Stimulated activated CD8-positive, alpha-beta memory T cell treated with anti-CD3 and anti-CD28 coated beads, Interleukin-2, amount 100 ng/mL, for 1 hour (primary cell): ENCODE measurements at regions not wholly inside any gene's neighbourhood (a gene's known extent, or its start where the extent isn't known, plus 50 kb on each side); places are given as distances from the start of the nearest gene placed in this dataset.

Experiments used
- DNase-seq, 2 donors: peaks; one replicate each; pipeline ENCODE4 v3.0.0-alpha.2; 2020; ENCODE audit warnings: low read depth in 2 of 2

GRCh38 chr17:56737421-56738161, 96.1 kb downstream of the C17orf67 start:
- DNase-seq = peak in 1 of 2 donors; percentile 1

- no peak for DNase-seq
Observed at GRCh38 chr17:56739376-56739775, 94.3 kb downstream of the C17orf67 start.

DNA sequence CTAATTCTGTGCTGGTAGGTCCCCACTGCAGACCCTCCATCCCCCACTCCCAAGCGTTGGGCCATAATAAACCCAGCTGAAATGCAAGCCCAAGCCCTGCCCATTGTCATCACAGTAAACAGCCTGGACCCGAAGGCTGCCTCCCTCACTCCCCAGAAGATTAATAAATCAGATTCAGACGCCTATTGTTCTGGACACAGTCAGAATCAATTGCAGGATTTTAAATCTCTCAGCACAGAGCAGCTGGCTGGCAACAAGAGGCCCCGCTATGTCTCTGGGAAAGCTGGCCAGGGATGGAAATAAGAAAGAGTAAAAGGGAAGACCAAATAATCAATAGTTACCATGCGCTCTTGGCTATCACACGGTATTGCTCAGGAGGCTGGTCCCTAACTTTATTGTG, 93.9 kb downstream of the C17orf67 start:
- no peak for DNase-seq

GRCh38 chr17:56740481-56740880, 93.2 kb downstream of the C17orf67 start:
- DNase-seq = no peak
